ENCODE measurements at regions not wholly inside any gene's neighbourhood (a gene's known extent, or its start where the extent isn't known, plus 50 kb on each side); places are given as distances from the start of the nearest gene placed in this dataset.
"Not testable (repeated sequence)": the region's sequence is repeated elsewhere in the genome, so short reads cannot be mapped to it uniquely, and the experiment has no call there.

GRCh38 chr7:113608782-113609181 is 310.0 kb downstream of the PPP1R3A start:
- Mint-ChIP-seq H3K36me3 (no peaks in the 10 kb centered on the region), H3K27me3 (ENCODE audit: low read depth in 3 of 3) (peaks cover 0 to 2% (median 0%) of the 10 kb centered on the region in 3 donors), H3K4me3 (no peak overlapping the region), H3K27ac (no peak overlapping the region), H3K9me3 (peaks cover 0 to 3% (median 0%) of the 10 kb centered on the region in 7 donors), H3K4me1 (no peaks in the 10 kb centered on the region)
- no peak overlapping the region for H3K9ac ChIP-seq (ENCODE audit: insufficient read depth, low read length, poor library complexity, severe bottlenecking)
- H3K79me2 ChIP-seq (ENCODE audit: insufficient read depth, low read length): no peaks in the 10 kb centered on the region
- H3K4me1 ChIP-seq (ENCODE audit: control insufficient read depth in 1 of 2, insufficient read depth in 2 of 2, low read length in 2 of 2): no peaks in the 10 kb centered on the region
- WGBS (ENCODE audit: insufficient coverage): no CpG with 5 or more reads among the region's 1 CpG
- H3K36me3 ChIP-seq (replicated peaks in 1 of 2; ENCODE audit: control insufficient read depth in 1 of 2, insufficient read depth in 2 of 2, low read length in 2 of 2): no peaks in the 10 kb centered on the region
- no peaks in the 10 kb centered on the region for H3K9me3 ChIP-seq (replicated peaks in 1 of 2; ENCODE audit: control insufficient read depth in 1 of 2, insufficient read depth in 1 of 2, low read length in 2 of 2)
- no peak overlapping the region for H2AFZ ChIP-seq (ENCODE audit: insufficient read depth, low read depth, low read length, poor library complexity, severe bottlenecking)
- TF ChIP-seq CTCF (IDR thresholded peaks at IDR 0.05): no peak
- intact Hi-C loops (cut with micrococcal nuclease): no loop called here
- H3K27ac ChIP-seq (ENCODE audit: low read depth in 1 of 2, low read length in 2 of 2): no peak overlapping the region
- no peaks in the 10 kb centered on the region for H3K27me3 ChIP-seq (ENCODE audit: control insufficient read depth in 2 of 2, insufficient read depth in 2 of 2, low read length in 2 of 2)
- no peak overlapping the region for H3K4me3 ChIP-seq (replicated peaks in 1 of 3; ENCODE audit: low read depth in 2 of 3, low read length in 3 of 3)
- no peak for DNase-seq
- no peak overlapping the region for H3K4me2 ChIP-seq (replicated peaks; ENCODE audit: extremely low read depth, low read length, poor library complexity, severe bottlenecking)
- no peaks in the 10 kb centered on the region for H4K20me1 ChIP-seq (ENCODE audit: insufficient read depth, low read length)

- no CpG with 5 or more reads among the region's 3 CpGs for WGBS (ENCODE audit: insufficient coverage)
- no peaks in the 10 kb centered on the region for H3K4me1 Mint-ChIP-seq
These were observed 312.5 kb downstream of the PPP1R3A start for GRCh38 chr7:113606325-113606724.

GRCh38 chr7:113600428-113600827 is 318.4 kb downstream of the PPP1R3A start:
- H3K27ac Mint-ChIP-seq; H3K79me2 ChIP-seq (ENCODE audit: insufficient read depth, low read length); H3K27me3 ChIP-seq (ENCODE audit: control insufficient read depth in 2 of 2, insufficient read depth in 2 of 2, low read length in 2 of 2); H3K27me3 Mint-ChIP-seq (ENCODE audit: low read depth in 3 of 3); H3K4me1 ChIP-seq (ENCODE audit: control insufficient read depth in 1 of 2, insufficient read depth in 2 of 2, low read length in 2 of 2); DNase-seq; H2AFZ ChIP-seq (ENCODE audit: insufficient read depth, low read depth, low read length, poor library complexity, severe bottlenecking); H3K4me3 ChIP-seq (replicated peaks in 1 of 3; ENCODE audit: low read depth in 2 of 3, low read length in 3 of 3); H3K4me2 ChIP-seq (replicated peaks; ENCODE audit: extremely low read depth, low read length, poor library complexity, severe bottlenecking); intact Hi-C loops (cut with micrococcal nuclease); H3K9me3 ChIP-seq (replicated peaks in 1 of 2; ENCODE audit: control insufficient read depth in 1 of 2, insufficient read depth in 1 of 2, low read length in 2 of 2); H3K4me1 Mint-ChIP-seq; H3K4me3 Mint-ChIP-seq; H3K27ac ChIP-seq (ENCODE audit: low read depth in 1 of 2, low read length in 2 of 2); H3K36me3 Mint-ChIP-seq; H3K36me3 ChIP-seq (replicated peaks in 1 of 2; ENCODE audit: control insufficient read depth in 1 of 2, insufficient read depth in 2 of 2, low read length in 2 of 2); H3K9ac ChIP-seq (ENCODE audit: insufficient read depth, low read length, poor library complexity, severe bottlenecking); H4K20me1 ChIP-seq (ENCODE audit: insufficient read depth, low read length): not testable (repeated sequence)
- H3K9me3 Mint-ChIP-seq: peaks cover 0 to 12% (median 3%) of the 10 kb centered on the region in 7 donors
- WGBS (ENCODE audit: insufficient coverage): no CpG with 5 or more reads among the region's 2 CpGs

More at GRCh38 chr7:113606325-113606724, 312.5 kb downstream of the PPP1R3A start:
- Histone ChIP-seq H3K4me1 (ENCODE audit: control insufficient read depth in 1 of 2, insufficient read depth in 2 of 2, low read length in 2 of 2) (no peaks in the 10 kb centered on the region), H3K9me3 (replicated peaks in 1 of 2; ENCODE audit: control insufficient read depth in 1 of 2, insufficient read depth in 1 of 2, low read length in 2 of 2) (no peaks in the 10 kb centered on the region), H3K36me3 (replicated peaks in 1 of 2; ENCODE audit: control insufficient read depth in 1 of 2, insufficient read depth in 2 of 2, low read length in 2 of 2) (no peaks in the 10 kb centered on the region), H2AFZ (ENCODE audit: insufficient read depth, low read depth, low read length, poor library complexity, severe bottlenecking) (no peak overlapping the region), H3K4me3 (replicated peaks in 1 of 3; ENCODE audit: low read depth in 2 of 3, low read length in 3 of 3) (no peak overlapping the region), H3K27ac (ENCODE audit: low read depth in 1 of 2, low read length in 2 of 2) (no peak overlapping the region), H3K79me2 (ENCODE audit: insufficient read depth, low read length) (no peaks in the 10 kb centered on the region), H3K9ac (ENCODE audit: insufficient read depth, low read length, poor library complexity, severe bottlenecking) (no peak overlapping the region), H4K20me1 (ENCODE audit: insufficient read depth, low read length) (no peaks in the 10 kb centered on the region), H3K27me3 (ENCODE audit: control insufficient read depth in 2 of 2, insufficient read depth in 2 of 2, low read length in 2 of 2) (no peaks in the 10 kb centered on the region), H3K4me2 (replicated peaks; ENCODE audit: extremely low read depth, low read length, poor library complexity, severe bottlenecking) (no peak overlapping the region)
- no peak for DNase-seq
- H3K27me3 Mint-ChIP-seq (ENCODE audit: low read depth in 3 of 3): no peaks in the 10 kb centered on the region
- H3K4me3 Mint-ChIP-seq: no peak overlapping the region
- peaks cover 0 to 9% (median under 1%) of the 10 kb centered on the region in 7 donors for H3K9me3 Mint-ChIP-seq
- intact Hi-C loops (cut with micrococcal nuclease): no loop called here
- no peaks in the 10 kb centered on the region for H3K36me3 Mint-ChIP-seq
- no peak for TF ChIP-seq CTCF (IDR thresholded peaks at IDR 0.05)
- H3K27ac Mint-ChIP-seq: no peak overlapping the region

Measured in CD14-positive monocyte (primary cell).